BJ (cell line): ENCODE measurements at regions not wholly inside any gene's neighbourhood (a gene's known extent, or its start where the extent isn't known, plus 50 kb on each side); places are given as distances from the start of the nearest gene placed in this dataset.

ENCODE experiments used
- CTCF ChIA-PET: fragments of 350-600 bp; formaldehyde crosslinking; extraction: SDS; loops from one replicate; lab custom pipeline; 2021; ENCODE audit warnings: antibody characterized with exemption, inconsistent platforms; lab: Yijun Ruan, JAX
- POLR2A ChIA-PET: fragments of 300-600 bp; sonication (Branson Sonifier 250); formaldehyde crosslinking; extraction: SDS; loops from one replicate; lab custom pipeline; 2021; ENCODE audit warnings: antibody characterized with exemption; lab: Charles Lee
- DNase-seq: peaks from one replicate; pipeline ENCODE4 v3.0.0-alpha.2; 2011; ENCODE audit warnings: low read depth
- H3K27me3 ChIP-seq: 2 replicates; pipeline ENCODE4 v1.6.0; 2011; ENCODE audit warnings: low read length; ENCODE audit not compliant: control insufficient read depth, insufficient read depth
- H3K36me3 ChIP-seq: 2 replicates; pipeline ENCODE4 v1.5.1; 2011; ENCODE audit warnings: low read length; ENCODE audit not compliant: control insufficient read depth, insufficient read depth
- H3K4me3 ChIP-seq: 2 replicates; pipeline ENCODE4 v1.5.1; 2011; ENCODE audit warnings: low read depth, mild to moderate bottlenecking, control low read depth, low read length
- TF ChIP-seq, protein P1 (sequence below): IDR thresholded peaks from 2 replicates; pipeline ENCODE4 v1.5.1; 2011; ENCODE audit warnings: low read depth, mild to moderate bottlenecking, control low read depth, inconsistent platforms, low read length, moderate library complexity; ENCODE audit not compliant: insufficient read depth

DNA sequence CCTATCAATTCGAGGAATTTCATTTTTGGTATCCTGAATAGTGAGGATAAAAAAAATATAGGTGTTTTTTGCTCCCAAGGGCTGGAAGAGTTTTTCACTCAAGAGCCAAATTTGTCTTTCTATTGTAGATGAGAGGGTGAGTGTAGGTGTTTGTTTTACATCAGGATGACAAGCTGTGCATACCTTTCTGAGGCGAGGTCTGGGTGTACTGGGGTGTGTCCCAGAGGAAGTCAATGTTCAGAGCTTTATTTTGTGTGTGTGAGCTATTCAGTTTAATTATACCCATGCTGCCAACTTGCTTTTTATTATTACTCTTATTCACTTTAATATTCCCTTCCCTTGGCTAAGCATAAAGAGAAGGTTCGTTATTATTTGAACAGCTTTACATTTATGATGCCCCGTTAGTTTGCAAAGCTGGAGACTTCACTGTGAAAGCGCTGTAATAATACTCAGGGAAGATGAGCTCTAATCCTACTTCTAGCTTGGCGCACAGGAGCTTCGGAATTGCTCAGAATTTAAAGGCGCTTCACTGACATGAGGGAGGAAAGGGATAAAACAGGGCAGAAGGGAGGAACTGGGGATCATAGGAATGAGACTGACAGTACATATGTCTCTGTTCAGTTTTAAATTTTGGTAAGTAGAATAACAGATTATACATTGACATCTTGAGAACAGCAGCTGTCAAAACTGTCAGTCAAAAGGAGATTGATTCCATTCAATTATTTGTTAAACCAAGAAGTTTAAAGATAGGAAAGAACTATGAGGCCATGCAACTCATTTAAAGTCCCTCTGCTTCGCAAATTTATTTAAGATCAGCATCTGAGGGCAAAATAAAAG, 117.7 kb upstream of the TP63 start:
- ChIA-PET POLR2A (no interaction called here), CTCF (interaction anchor here (1.2 kb wide), 1 partner anchor 18 kb away, joined by 5 read pairs; no protein-coding TSS in a partner anchor)
- no peak for DNase-seq
- TF ChIP-seq, protein P1, sequence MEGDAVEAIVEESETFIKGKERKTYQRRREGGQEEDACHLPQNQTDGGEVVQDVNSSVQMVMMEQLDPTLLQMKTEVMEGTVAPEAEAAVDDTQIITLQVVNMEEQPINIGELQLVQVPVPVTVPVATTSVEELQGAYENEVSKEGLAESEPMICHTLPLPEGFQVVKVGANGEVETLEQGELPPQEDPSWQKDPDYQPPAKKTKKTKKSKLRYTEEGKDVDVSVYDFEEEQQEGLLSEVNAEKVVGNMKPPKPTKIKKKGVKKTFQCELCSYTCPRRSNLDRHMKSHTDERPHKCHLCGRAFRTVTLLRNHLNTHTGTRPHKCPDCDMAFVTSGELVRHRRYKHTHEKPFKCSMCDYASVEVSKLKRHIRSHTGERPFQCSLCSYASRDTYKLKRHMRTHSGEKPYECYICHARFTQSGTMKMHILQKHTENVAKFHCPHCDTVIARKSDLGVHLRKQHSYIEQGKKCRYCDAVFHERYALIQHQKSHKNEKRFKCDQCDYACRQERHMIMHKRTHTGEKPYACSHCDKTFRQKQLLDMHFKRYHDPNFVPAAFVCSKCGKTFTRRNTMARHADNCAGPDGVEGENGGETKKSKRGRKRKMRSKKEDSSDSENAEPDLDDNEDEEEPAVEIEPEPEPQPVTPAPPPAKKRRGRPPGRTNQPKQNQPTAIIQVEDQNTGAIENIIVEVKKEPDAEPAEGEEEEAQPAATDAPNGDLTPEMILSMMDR: no peak
- no peaks in the 10 kb centered on the region for H3K27me3 ChIP-seq
- H3K36me3 ChIP-seq: no peaks in the 10 kb centered on the region
- H3K4me3 ChIP-seq: no peak overlapping the region

- no peak for DNase-seq
- Histone ChIP-seq H3K4me3 (no peak overlapping the region), H3K27me3 (no peaks in the 10 kb centered on the region), H3K36me3 (no peaks in the 10 kb centered on the region)
- ChIA-PET POLR2A (no interaction called here), CTCF (no interaction called here)
- TF ChIP-seq, protein P1: no peak
These were observed 115.2 kb upstream of the TP63 start for GRCh38 chr3:189516039-189516438.

GRCh38 chr3:189517981-189518380, 113.2 kb upstream of the TP63 start:
- TF ChIP-seq, protein P1: no peak
- DNase-seq: no peak
- Histone ChIP-seq H3K27me3 (no peaks in the 10 kb centered on the region), H3K36me3 (no peaks in the 10 kb centered on the region), H3K4me3 (no peak overlapping the region)
- ChIA-PET POLR2A (no interaction called here), CTCF (no interaction called here)

- DNase-seq: no peak
- ChIA-PET POLR2A (no interaction called here), CTCF (no interaction called here)
- H3K36me3 ChIP-seq: no peaks in the 10 kb centered on the region
- no peak overlapping the region for H3K4me3 ChIP-seq
- H3K27me3 ChIP-seq: no peaks in the 10 kb centered on the region
- TF ChIP-seq, protein P1: no peak
These were observed 111.7 kb upstream of the TP63 start for GRCh38 chr3:189519458-189519857.

DNA sequence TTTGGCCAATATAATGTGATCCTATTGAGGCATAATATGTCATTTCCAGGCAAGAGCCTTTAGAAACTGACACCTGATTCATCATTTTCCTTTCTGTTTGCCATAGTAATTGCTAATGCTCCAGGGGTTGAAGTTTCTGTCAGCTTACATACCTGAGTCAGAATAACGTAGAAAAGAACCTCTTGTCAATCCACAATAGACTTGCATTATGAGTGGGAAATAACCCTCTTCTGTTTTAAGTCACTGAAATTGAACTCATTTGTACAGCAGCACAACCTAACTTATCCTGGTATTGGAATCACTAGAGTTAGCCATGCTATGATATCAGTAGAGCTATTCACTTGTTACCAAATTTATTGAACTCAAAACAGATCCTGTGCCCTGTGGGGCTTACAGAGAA, 101.7 kb upstream of the TP63 start:
- no peaks in the 10 kb centered on the region for H3K36me3 ChIP-seq
- no peaks in the 10 kb centered on the region for H3K27me3 ChIP-seq
- H3K4me3 ChIP-seq: no peak overlapping the region
- ChIA-PET POLR2A (no interaction called here), CTCF (no interaction called here)
- TF ChIP-seq, protein P1: no peak
- DNase-seq: no peak
